ENCODE measurements at regions not wholly inside any gene's neighbourhood (a gene's known extent, or its start where the extent isn't known, plus 50 kb on each side); places are given as distances from the start of the nearest gene placed in this dataset.

- no peak for DNase-seq
Measured at GRCh38 chr12:13273097-13273496, 76.6 kb downstream of the EMP1 start.

GRCh38 chr12:13270817-13271216, 74.3 kb downstream of the EMP1 start:
- DNase-seq, result no peak
